Neural cell (in vitro differentiated cells): ENCODE measurements at regions not wholly inside any gene's neighbourhood (a gene's known extent, or its start where the extent isn't known, plus 50 kb on each side); places are given as distances from the start of the nearest gene placed in this dataset.

Experiments used
- H2AFZ ChIP-seq: fragments of 200-600, 300-800 bp; sonication (generic), shearing (Covaris generic); 2 replicates; pipeline ENCODE4 v1.6.0; 2014; ENCODE audit warnings: low read depth, mild to moderate bottlenecking, antibody characterized with exemption, low read length, moderate library complexity
- H3F3A ChIP-seq: fragments of 200-600 bp; shearing (Covaris generic); 2 replicates; pipeline ENCODE4 v1.6.1; 2016; ENCODE audit warnings: mild to moderate bottlenecking, moderate library complexity, mixed read lengths, antibody characterized with exemption, low read length; ENCODE audit not compliant: insufficient read depth, poor library complexity, severe bottlenecking
- H3K27ac ChIP-seq: fragments of 200-600, 300-800 bp; sonication (generic), shearing (Covaris generic); 2 replicates; pipeline ENCODE4 v1.5.1; 2014; ENCODE audit warnings: mild to moderate bottlenecking, low read length, moderate library complexity
- H3K27me3 ChIP-seq: fragments of 300-800, 200-600 bp; sonication (generic), shearing (Covaris generic); 2 replicates; pipeline ENCODE4 v1.6.0; 2014; ENCODE audit warnings: mild to moderate bottlenecking, low read depth, low read length, moderate library complexity; ENCODE audit not compliant: insufficient read depth
- H3K36me3 ChIP-seq: fragments of 300-800, 200-600 bp; sonication (generic), shearing (Covaris generic); 2 replicates; pipeline ENCODE4 v1.5.1; 2014; ENCODE audit warnings: mild to moderate bottlenecking, antibody characterized with exemption, low read length, moderate library complexity; ENCODE audit not compliant: insufficient read depth
- H3K4me2 ChIP-seq: fragments of 300-800, 200-600 bp; sonication (generic), shearing (Covaris generic); 2 replicates; pipeline ENCODE4 v1.6.0; 2014; ENCODE audit warnings: mild to moderate bottlenecking, low read length
- H3K4me3 ChIP-seq: fragments of 300-800, 200-600 bp; sonication (generic), shearing (Covaris generic); 2 replicates; pipeline ENCODE4 v1.5.1; 2014; ENCODE audit warnings: mild to moderate bottlenecking, low read length, moderate library complexity
- H3K79me2 ChIP-seq: fragments of 200-600 bp; shearing (Covaris generic); replicated peaks from 2 replicates; pipeline ENCODE4 v1.6.0; 2014; ENCODE audit warnings: mild to moderate bottlenecking, low read length, moderate library complexity; ENCODE audit not compliant: insufficient read depth
- H3K9ac ChIP-seq: fragments of 300-800, 200-600 bp; sonication (generic), shearing (Covaris generic); 2 replicates; pipeline ENCODE4 v1.6.1; 2016; ENCODE audit warnings: mild to moderate bottlenecking, low read length, mixed read lengths
- H3K9me2 ChIP-seq: fragments of 200-600 bp; shearing (Covaris generic); 2 replicates; pipeline ENCODE4 v1.6.1; 2016; ENCODE audit warnings: mild to moderate bottlenecking, low read length, mixed read lengths; ENCODE audit not compliant: insufficient read depth
- H3K9me3 ChIP-seq: fragments of 200-600, 300-800 bp; sonication (generic), shearing (Covaris generic); 2 replicates; pipeline ENCODE4 v1.6.1; 2016; ENCODE audit warnings: mild to moderate bottlenecking, mixed run types, low read length, moderate library complexity, mixed read lengths
- H4K20me1 ChIP-seq: fragments of 200-600 bp; shearing (Covaris generic); 2 replicates; pipeline ENCODE4 v1.6.1; 2016; ENCODE audit warnings: mild to moderate bottlenecking, mixed run types; ENCODE audit not compliant: insufficient read depth
- CTCF ChIP-seq: fragments of 450-650 bp; IDR thresholded peaks from 2 replicates; pipeline ENCODE4 v1.5.1; 2014; ENCODE audit warnings: antibody characterized with exemption, mild to moderate bottlenecking, moderate library complexity; ENCODE audit not compliant: poor library complexity, severe bottlenecking
- EP300 ChIP-seq: fragments of 450-650 bp; conservative IDR thresholded peaks from 2 replicates; pipeline ENCODE4 v1.6.1; 2014; ENCODE audit warnings: antibody characterized with exemption, mild to moderate bottlenecking, moderate library complexity; ENCODE audit not compliant: poor library complexity, severe bottlenecking
- EZH2 ChIP-seq: fragments of 200-600, 300-800 bp; shearing (Covaris generic), sonication (generic); IDR thresholded peaks from 2 replicates; pipeline ENCODE4 v1.6.1; 2014; ENCODE audit warnings: antibody characterized with exemption, low read length, borderline replicate concordance, mild to moderate bottlenecking; ENCODE audit not compliant: insufficient read depth, poor library complexity, severe bottlenecking
- MXI1 ChIP-seq: fragments of 450-650 bp; conservative IDR thresholded peaks from 2 replicates; pipeline ENCODE4 v1.6.1; 2014; ENCODE audit warnings: antibody characterized with exemption, mild to moderate bottlenecking; ENCODE audit not compliant: poor library complexity, severe bottlenecking
- POLR2AphosphoS5 ChIP-seq: IDR thresholded peaks from 2 replicates; pipeline ENCODE4 v1.6.1; 2012
- RAD21 ChIP-seq: fragments of 450-650 bp; conservative IDR thresholded peaks from 2 replicates; pipeline ENCODE4 v1.6.1; 2014; ENCODE audit warnings: antibody characterized with exemption, mild to moderate bottlenecking, moderate library complexity
- REST ChIP-seq: IDR thresholded peaks from 2 replicates; pipeline ENCODE4 v1.6.1; 2012; ENCODE audit warnings: borderline replicate concordance
- SMC3 ChIP-seq: fragments of 450-650 bp; conservative IDR thresholded peaks from 2 replicates; pipeline ENCODE4 v1.6.1; 2014; ENCODE audit warnings: antibody characterized with exemption, mild to moderate bottlenecking, moderate library complexity; ENCODE audit not compliant: poor library complexity
- TAF1 ChIP-seq: IDR thresholded peaks from 2 replicates; pipeline ENCODE4 v1.6.1; 2012; ENCODE audit warnings: low read depth

DNA sequence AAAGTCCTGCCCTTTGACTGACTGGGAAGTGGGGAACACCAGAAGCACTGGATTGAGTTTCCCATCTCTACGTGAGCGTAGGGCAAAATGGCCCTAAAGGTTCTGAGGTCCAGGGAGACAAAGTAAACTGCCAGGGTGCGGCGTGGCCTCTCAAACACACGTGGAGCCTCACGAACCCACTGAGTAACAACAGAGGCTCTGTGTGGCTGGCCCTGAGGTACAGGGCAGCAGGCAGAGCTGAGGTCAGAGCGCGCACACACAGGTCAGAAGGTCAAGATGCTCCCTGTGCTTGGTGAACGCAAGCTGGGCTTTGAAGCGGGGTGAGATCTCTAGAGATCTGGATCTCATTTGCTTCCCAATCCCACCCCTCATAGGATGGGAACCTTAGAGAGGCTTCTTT, 99.0 kb upstream of the ZMIZ1 start:
- no peaks in the 10 kb centered on the region for H3K9me3 ChIP-seq

GRCh38 chr10:78970261-78970660, 98.5 kb upstream of the ZMIZ1 start:
- Histone ChIP-seq H3K79me2 (no peaks in the 10 kb centered on the region), H2AFZ (no peak overlapping the region), H3K27ac (no peak overlapping the region), H3K36me3 (no peaks in the 10 kb centered on the region), H4K20me1 (no peaks in the 10 kb centered on the region), H3K9me2 (no peaks in the 10 kb centered on the region), H3K9ac (no peak overlapping the region), H3K4me2 (no peak overlapping the region), H3K4me3 (no peak overlapping the region), H3K9me3 (no peaks in the 10 kb centered on the region), H3F3A (peaks cover 7% of the 10 kb centered on the region), H3K27me3 (no peaks in the 10 kb centered on the region)
- TF ChIP-seq SMC3 (no peak), EZH2 (no peak), EP300 (no peak), CTCF (no peak), RAD21 (no peak), POLR2AphosphoS5 (no peak), MXI1 (no peak), TAF1 (no peak)

More for the DNA sequence above, 99.0 kb upstream of the ZMIZ1 start:
- Histone ChIP-seq H3K27me3 (no peaks in the 10 kb centered on the region), H3F3A (peaks cover 3% of the 10 kb centered on the region), H4K20me1 (no peaks in the 10 kb centered on the region), H3K36me3 (no peaks in the 10 kb centered on the region), H3K9ac (no peak overlapping the region), H3K4me3 (no peak overlapping the region), H3K9me2 (no peaks in the 10 kb centered on the region), H3K4me2 (no peak overlapping the region), H3K27ac (no peak overlapping the region), H3K79me2 (no peaks in the 10 kb centered on the region), H2AFZ (no peak overlapping the region)
- TF ChIP-seq SMC3 = no peak
- TF ChIP-seq CTCF = no peak
- no peak for TF ChIP-seq TAF1
- no peak for TF ChIP-seq MXI1
- no peak for TF ChIP-seq EZH2
- no peak for TF ChIP-seq EP300
- TF ChIP-seq RAD21 = no peak
- no peak for TF ChIP-seq POLR2AphosphoS5
- no peak for TF ChIP-seq REST
